GM18951 (cell line): ENCODE measurements at regions not wholly inside any gene's neighbourhood (a gene's known extent, or its start where the extent isn't known, plus 50 kb on each side); places are given as distances from the start of the nearest gene placed in this dataset.

Experiments
- POLR2A ChIP-seq: IDR thresholded peaks from 4 replicates; pipeline ENCODE4 v1.6.1; 2011; ENCODE audit warnings: mild to moderate bottlenecking; ENCODE audit not compliant: insufficient read length, insufficient read depth; ENCODE audit errors: extremely low read depth
- in situ Hi-C: fragments of 300-500 bp; cut with MboI; formaldehyde crosslinking; loops from one replicate; pipeline ENCODE4 v1.12.0; 2022; ENCODE audit warnings: low sequenced_read_pairs, mixed read lengths, inconsistent platforms; ENCODE audit not compliant: unreplicated experiment

DNA sequence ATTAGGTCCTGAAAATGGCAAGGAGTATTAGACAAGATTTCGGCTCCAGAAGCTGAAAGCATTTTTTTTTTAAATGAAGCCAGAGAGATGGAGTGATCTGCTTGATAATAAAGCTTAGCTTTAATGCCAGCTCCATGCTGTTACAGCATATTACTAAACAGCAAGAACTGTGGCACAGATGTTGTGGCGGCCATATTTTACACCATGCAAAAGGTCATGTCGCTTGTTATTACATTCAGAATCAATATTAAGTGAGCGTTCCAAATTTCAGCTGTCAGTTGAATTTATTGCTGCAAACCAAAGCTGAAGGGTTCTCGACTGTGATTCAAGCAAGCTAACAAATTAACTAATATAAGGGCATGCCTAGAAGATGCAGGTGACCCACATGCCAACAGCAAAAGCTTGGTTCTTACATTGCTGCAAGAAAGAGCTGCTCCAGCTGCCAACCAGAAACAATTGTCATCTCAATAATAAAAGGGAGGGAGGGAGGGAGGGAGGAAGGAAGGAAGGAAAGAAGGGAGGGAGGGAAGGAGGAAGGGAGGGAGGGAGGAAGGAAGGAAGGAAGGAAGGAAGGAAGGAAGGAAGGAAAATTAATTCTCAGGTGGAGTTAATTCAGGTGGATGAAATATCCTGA lies 517.7 kb upstream of the WWC1 start:
- in situ Hi-C loops = no loop called here
- no peak for TF ChIP-seq POLR2A

DNA sequence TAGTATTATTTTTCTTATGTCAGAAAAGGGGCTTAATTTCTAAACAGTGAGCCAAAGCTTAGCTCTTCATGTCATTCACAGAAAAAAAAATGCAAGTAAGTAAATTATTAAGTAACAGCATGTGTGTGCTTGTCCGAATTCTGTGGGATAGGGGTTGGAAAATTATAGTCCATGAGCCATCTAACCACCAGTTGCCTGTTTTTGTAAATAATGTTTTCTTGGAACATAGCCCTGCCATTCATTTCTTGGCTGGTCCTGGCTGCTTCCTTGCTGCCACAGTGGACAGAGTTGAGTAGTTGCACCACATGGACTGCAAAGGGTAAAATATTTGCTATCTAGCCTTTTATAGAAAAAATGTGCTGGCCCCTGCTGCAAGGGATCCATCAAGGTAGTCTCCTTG lies 513.7 kb upstream of the WWC1 start:
- TF ChIP-seq POLR2A = no peak
- in situ Hi-C loops = no loop called here

DNA sequence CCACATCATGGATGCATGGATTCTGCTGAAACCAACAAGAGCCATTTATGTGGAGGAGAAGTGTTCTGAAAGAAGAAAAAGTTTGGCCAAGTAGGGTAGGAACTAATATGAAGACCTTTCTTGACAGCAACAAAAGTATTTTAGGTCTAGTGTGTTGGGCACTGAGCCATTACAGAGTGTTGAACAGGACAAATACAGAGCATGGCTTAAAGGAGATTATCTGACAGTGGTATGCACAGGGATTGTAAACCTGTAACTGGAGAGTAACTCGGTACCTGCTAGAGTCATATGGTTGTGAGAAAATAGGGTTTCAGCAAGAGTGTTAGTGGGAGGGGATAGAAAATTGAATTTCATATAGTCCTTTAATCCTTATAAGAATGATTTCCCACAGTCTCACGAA lies 513.2 kb upstream of the WWC1 start:
- in situ Hi-C loops = no loop called here
- no peak for TF ChIP-seq POLR2A

- TF ChIP-seq POLR2A = no peak
- in situ Hi-C loops = no loop called here
Observed at GRCh38 chr5:167779644-167780043, 511.8 kb upstream of the WWC1 start.

DNA sequence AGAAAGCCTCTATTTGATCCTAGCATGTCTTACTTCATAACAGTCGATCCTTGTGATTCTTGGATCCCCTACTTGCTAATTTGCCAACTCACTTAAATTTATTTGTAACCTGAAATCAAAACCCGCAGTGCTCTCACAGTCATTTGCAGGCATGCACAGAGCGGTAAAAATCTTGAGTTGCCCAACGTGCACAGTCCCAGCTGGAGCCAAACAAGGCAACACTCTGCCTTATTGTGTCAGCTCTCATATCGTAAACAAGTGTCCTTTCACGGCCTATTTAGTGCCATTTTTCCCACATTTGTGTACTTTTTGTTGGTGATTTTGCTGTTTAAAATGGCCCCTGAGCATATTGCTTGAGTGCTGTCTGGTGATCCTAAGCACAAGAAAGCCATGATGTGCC lies 511.3 kb upstream of the WWC1 start:
- in situ Hi-C loops = no loop called here

GRCh38 chr5:167783145-167783817 lies 508.2 kb upstream of the WWC1 start:
- TF ChIP-seq POLR2A = no peak
- in situ Hi-C loops = no loop called here

More for the DNA sequence above, 511.3 kb upstream of the WWC1 start:
- no peak for TF ChIP-seq POLR2A

- TF ChIP-seq POLR2A = no peak
- in situ Hi-C loops = no loop called here
Observed at GRCh38 chr5:167785106-167785505, 506.3 kb upstream of the WWC1 start.

DNA sequence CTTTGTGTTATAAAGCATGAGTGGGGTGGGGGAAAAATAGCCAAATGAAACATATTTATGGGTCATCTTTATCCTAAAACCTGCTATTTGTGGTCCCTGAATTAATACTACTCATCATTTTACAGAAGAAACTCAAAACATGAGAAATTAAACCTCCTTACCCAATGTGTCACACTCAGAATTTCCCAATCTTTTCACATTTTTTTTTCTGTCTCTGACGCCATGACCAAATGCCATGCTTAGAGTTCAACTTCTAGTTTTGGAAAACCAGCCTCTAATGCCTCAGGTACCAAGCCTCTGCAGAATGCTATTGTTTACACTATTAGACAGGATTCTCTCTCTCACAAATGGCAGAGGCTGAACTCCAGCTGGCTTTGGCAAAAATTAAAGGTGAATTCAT lies 505.5 kb upstream of the WWC1 start:
- TF ChIP-seq POLR2A = no peak
- in situ Hi-C loops = no loop called here

- in situ Hi-C loops = no loop called here
- no peak for TF ChIP-seq POLR2A
Observed at GRCh38 chr5:167786871-167787578, 504.4 kb upstream of the WWC1 start.

- in situ Hi-C loops = no loop called here
- TF ChIP-seq POLR2A = no peak
Observed at GRCh38 chr5:167790045-167790444, 501.4 kb upstream of the WWC1 start.

- TF ChIP-seq POLR2A = no peak
- in situ Hi-C loops = no loop called here
Observed at GRCh38 chr5:167790462-167791260, 500.8 kb upstream of the WWC1 start.

- TF ChIP-seq POLR2A = no peak
- in situ Hi-C loops = no loop called here
Observed at GRCh38 chr5:167792514-167792913, 498.9 kb upstream of the WWC1 start.

DNA sequence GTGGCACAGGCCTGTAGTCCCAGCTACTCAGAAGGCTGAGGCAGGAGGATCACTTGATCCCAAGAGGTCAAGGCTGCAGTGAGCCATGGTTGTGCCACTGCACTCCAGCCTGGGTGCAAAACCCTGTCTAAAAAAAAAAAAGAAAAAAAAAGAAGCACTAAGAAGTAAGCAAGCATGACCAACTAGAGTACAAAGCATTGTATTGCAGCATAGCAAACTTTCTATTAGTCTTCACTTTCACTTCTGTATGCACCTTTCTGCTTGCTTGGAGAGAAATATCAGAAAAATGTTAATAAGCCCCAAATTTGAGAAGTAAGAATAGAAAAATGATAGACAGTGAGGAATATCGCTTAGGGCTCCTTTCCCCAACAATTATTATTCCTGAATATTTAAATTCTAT lies 497.7 kb upstream of the WWC1 start:
- TF ChIP-seq POLR2A = no peak
- in situ Hi-C loops = no loop called here
